PFSK-1 (cell line): ENCODE measurements at regions not wholly inside any gene's neighbourhood (a gene's known extent, or its start where the extent isn't known, plus 50 kb on each side); places are given as distances from the start of the nearest gene placed in this dataset.

Experiments used
- FOXP2 ChIP-seq: optimal IDR thresholded peaks from 2 replicates; pipeline ENCODE3; 2011; ENCODE audit warnings: borderline replicate concordance, control low read depth, inconsistent platforms; ENCODE audit not compliant: insufficient read depth; ENCODE audit errors: extremely low read length, extremely low read depth
- POLR2AphosphoS5 ChIP-seq: IDR thresholded peaks from 2 replicates; pipeline ENCODE4 v1.6.1; 2012; ENCODE audit warnings: low read depth, mild to moderate bottlenecking, control low read depth, low read length, moderate library complexity
- REST ChIP-seq, 2 experiments: IDR thresholded peaks; 2 replicates each; pipeline versions ENCODE4 v1.6.1 to v1.8.0; 2011 to 2012; ENCODE audit warnings: low read depth in 2 of 2, low read length in 2 of 2, control low read depth in 1 of 2, inconsistent platforms in 1 of 2, mild to moderate bottlenecking in 1 of 2, moderate library complexity in 1 of 2; ENCODE audit not compliant: insufficient read depth in 1 of 2
- SIN3A ChIP-seq: IDR thresholded peaks from 2 replicates; pipeline ENCODE4 v1.6.1; 2012; ENCODE audit warnings: mild to moderate bottlenecking, low read length, moderate library complexity, borderline replicate concordance; ENCODE audit not compliant: insufficient read depth
- TAF1 ChIP-seq: IDR thresholded peaks from 2 replicates; pipeline ENCODE4 v1.6.1; 2012; ENCODE audit warnings: low read length, control low read depth, borderline replicate concordance; ENCODE audit not compliant: insufficient read depth

GRCh38 chr4:120528428-120528827 lies 394.1 kb downstream of the PRDM5 start:
- TF ChIP-seq FOXP2 = no peak
- TF ChIP-seq TAF1 = no peak
- TF ChIP-seq SIN3A = no peak
- TF ChIP-seq REST (IDR thresholded peaks at IDR 0.05; ENCODE audit: insufficient read depth in 1 of 2, low read depth in 2 of 2, low read length in 2 of 2) = no peak
- no peak for TF ChIP-seq POLR2AphosphoS5

- no peak for TF ChIP-seq SIN3A
- no peak for TF ChIP-seq TAF1
- no peak for TF ChIP-seq POLR2AphosphoS5
- no peak for TF ChIP-seq REST (IDR thresholded peaks at IDR 0.05; ENCODE audit: insufficient read depth in 1 of 2, low read depth in 2 of 2, low read length in 2 of 2)
- TF ChIP-seq FOXP2 = no peak
Observed at GRCh38 chr4:120526033-120526432, 396.5 kb downstream of the PRDM5 start.

GRCh38 chr4:120525106-120525505 lies 397.4 kb downstream of the PRDM5 start:
- TF ChIP-seq FOXP2 (no peak), TAF1 (no peak), POLR2AphosphoS5 (no peak)

GRCh38 chr4:120524237-120524636 lies 398.3 kb downstream of the PRDM5 start:
- TF ChIP-seq TAF1 = no peak
- no peak for TF ChIP-seq FOXP2
- no peak for TF ChIP-seq REST (IDR thresholded peaks at IDR 0.05; ENCODE audit: insufficient read depth in 1 of 2, low read depth in 2 of 2, low read length in 2 of 2)
- TF ChIP-seq SIN3A = no peak
- no peak for TF ChIP-seq POLR2AphosphoS5

- TF ChIP-seq SIN3A = no peak
- TF ChIP-seq POLR2AphosphoS5 = no peak
- TF ChIP-seq REST (IDR thresholded peaks at IDR 0.05; ENCODE audit: insufficient read depth in 1 of 2, low read depth in 2 of 2, low read length in 2 of 2) = no peak
- TF ChIP-seq TAF1 = no peak
- no peak for TF ChIP-seq FOXP2
Observed at GRCh38 chr4:120520761-120521160, 401.8 kb downstream of the PRDM5 start.
